GM12878 (cell line): ENCODE measurements at regions not wholly inside any gene's neighbourhood (a gene's known extent, or its start where the extent isn't known, plus 50 kb on each side); places are given as distances from the start of the nearest gene placed in this dataset.
A peak's percentile ranks its signal among the peaks of the same experiment; 100 is the strongest.

Source experiments
- ATAC-seq: fragments of 200-7000 bp; cut with Tn5 transposase; 3 replicates; pipeline ENCODE4 v1.9.1; 2020; ENCODE audit warnings: mild to moderate bottlenecking, moderate library complexity
- BruUV-seq: library from RNA; stranded (reverse); fragments of 400-500 nt; replicated peaks from 2 replicates; lab custom pipeline; 2021; lab: Mats Ljungman, UMichigan
- CTCF ChIA-PET: fragments of 300-600 bp; sonication (Branson Sonifier 250); formaldehyde crosslinking; extraction: SDS; loops from one replicate; lab custom pipeline; 2021; ENCODE audit warnings: inconsistent platforms; lab: Yijun Ruan, JAX
- POLR2A ChIA-PET: fragments of 350-600 bp; formaldehyde crosslinking; extraction: SDS; loops from one replicate; lab custom pipeline; 2021; ENCODE audit warnings: inconsistent platforms; lab: Charles Lee
- RAD21 ChIA-PET: fragments of 300-600 bp; sonication (Branson Sonifier 250); formaldehyde crosslinking; loops from one replicate; lab custom pipeline; 2023; ENCODE audit warnings: antibody characterized with exemption; ENCODE audit not compliant: unreplicated experiment; lab: Charles Lee
- SMC1A ChIA-PET: fragments of 300-600 bp; sonication (Branson Sonifier 250); formaldehyde crosslinking; loops from one replicate; lab custom pipeline; 2023; ENCODE audit not compliant: unreplicated experiment, uncharacterized antibody; lab: Charles Lee
- DNase-seq: peaks from one replicate; pipeline ENCODE4 v3.0.0-alpha.2; 2011; ENCODE audit warnings: low read depth, low spot score
- FAIRE-seq: peaks from 3 replicates; lab custom pipeline; 2011; peaks lifted over from hg19 to GRCh38; lab: Jason Lieb, UNC
- H2AFZ ChIP-seq: 2 replicates; pipeline ENCODE4 v1.6.0; 2011; ENCODE audit warnings: low read depth, low read length, control low read depth; ENCODE audit not compliant: control insufficient read depth
- H3K27ac ChIP-seq: 2 replicates; pipeline ENCODE4 v1.5.1; 2011; ENCODE audit warnings: control low read depth; ENCODE audit not compliant: control insufficient read depth, insufficient read depth
- H3K27me3 ChIP-seq, 2 experiments: replicated peaks in 1 of 2; 2 replicates each; pipeline versions ENCODE4 v1.6.0 to v1.6.1; 2011; ENCODE audit warnings: low read length in 1 of 2; ENCODE audit not compliant: control insufficient read depth in 2 of 2, insufficient read depth in 2 of 2
- H3K36me3 ChIP-seq, 2 experiments: 2 replicates each; pipeline ENCODE4 v1.5.1; 2011; ENCODE audit warnings: low read length in 1 of 2; ENCODE audit not compliant: control insufficient read depth in 2 of 2, insufficient read depth in 2 of 2
- H3K4me1 ChIP-seq: 2 replicates; pipeline ENCODE4 v1.6.1; 2011; ENCODE audit warnings: mild to moderate bottlenecking, low read length, moderate library complexity, mixed read lengths; ENCODE audit not compliant: control insufficient read depth, insufficient read depth
- H3K4me2 ChIP-seq: 2 replicates; pipeline ENCODE4 v1.6.0; 2011; ENCODE audit warnings: control low read depth; ENCODE audit not compliant: control insufficient read depth, insufficient read depth
- H3K4me3 ChIP-seq: fragments of 200-600 bp; sonication (generic); 2 replicates; pipeline ENCODE4 v1.5.1; 2016
- H3K79me2 ChIP-seq: 2 replicates; pipeline ENCODE4 v1.6.0; 2011; ENCODE audit warnings: low read length; ENCODE audit not compliant: control insufficient read depth, insufficient read depth
- H3K9ac ChIP-seq: 2 replicates; pipeline ENCODE4 v1.8.0; 2011; ENCODE audit warnings: low read length, control low read depth, mixed read lengths; ENCODE audit not compliant: control insufficient read depth, insufficient read depth
- H3K9me3 ChIP-seq: replicated peaks from 3 replicates; pipeline ENCODE4 v1.5.1; 2011; ENCODE audit warnings: mild to moderate bottlenecking, low read length; ENCODE audit not compliant: control insufficient read depth, insufficient read depth
- H4K20me1 ChIP-seq: 2 replicates; pipeline ENCODE4 v1.6.0; 2011; ENCODE audit not compliant: control insufficient read depth, insufficient read depth
- CTCF ChIP-seq, 3 experiments: IDR thresholded peaks in 2 of 3; conservative IDR thresholded peaks in 1 of 3; 2 replicates each; pipeline ENCODE4 v1.5.1; 2011; ENCODE audit warnings: low read depth in 3 of 3, low read length in 3 of 3, mild to moderate bottlenecking in 3 of 3, control low read depth in 2 of 3, moderate library complexity in 2 of 3, inconsistent platforms in 1 of 3, mixed read lengths in 1 of 3; ENCODE audit not compliant: control insufficient read depth in 2 of 3, insufficient read depth in 1 of 3; ENCODE audit errors: extremely low read depth in 1 of 3
- MAX ChIP-seq: IDR thresholded peaks from 2 replicates; pipeline ENCODE4 v1.6.1; 2012; ENCODE audit warnings: low read depth, low read length, improper control_type of control experiment
- SIN3A ChIP-seq: IDR thresholded peaks from 2 replicates; pipeline ENCODE4 v1.6.1; 2012; ENCODE audit warnings: low read depth, low read length, improper control_type of control experiment
- ZBTB40 ChIP-seq: fragments of 450-650 bp; IDR thresholded peaks from 2 replicates; pipeline ENCODE4 v1.6.1; 2016; ENCODE audit warnings: mild to moderate bottlenecking, moderate library complexity, borderline replicate concordance
- ZNF687 ChIP-seq: fragments of 450-650 bp; IDR thresholded peaks from 2 replicates; pipeline ENCODE4 v1.6.1; 2017; ENCODE audit warnings: mild to moderate bottlenecking, moderate library complexity
- WGBS: methylation state at CpG from one replicate; pipeline ENCODE4 v1.1.6; 2016; ENCODE audit warnings: low lambda C conversion rate; ENCODE audit not compliant: insufficient replicate concordance, insufficient coverage; ENCODE audit errors: missing lambda C conversion rate; 5-methylcytosine and 5-hydroxymethylcytosine counted together
- in situ Hi-C: fragments of 300-500 bp; cut with MboI; formaldehyde crosslinking; loops from 9 replicates; pipeline ENCODE4 v1.14.3; 2018; ENCODE audit warnings: mixed read lengths
- intact Hi-C: fragments of 100-400 bp; cut with micrococcal nuclease; formaldehyde crosslinking; loops from one replicate; pipeline ENCODE4 v1.14.2; 2022; ENCODE audit not compliant: unreplicated experiment

GRCh38 chr2:12606472-12607000 is 110.2 kb upstream of the TRIB2 start:
- H3K4me3 ChIP-seq: no peak overlapping the region
- no peaks in the 10 kb centered on the region for H3K9me3 ChIP-seq
- SMC1A ChIA-PET: interaction anchor here (0.6 kb wide), 2 partner anchors 541 to 555 kb away, joined by 3 read pairs; no protein-coding TSS in a partner anchor
- no peak overlapping the region for H3K9ac ChIP-seq
- H3K4me2 ChIP-seq: no peak overlapping the region
- DNase-seq (no peak), FAIRE-seq (no peak)
- no peaks in the 10 kb centered on the region for H3K79me2 ChIP-seq
- no peak overlapping the region for H3K27ac ChIP-seq
- H4K20me1 ChIP-seq: no peaks in the 10 kb centered on the region
- no peaks in the 10 kb centered on the region for H3K36me3 ChIP-seq
- RAD21 ChIA-PET: no interaction called here
- 65% methylated on average over 5 of the region's 5 CpGs for WGBS
- POLR2A ChIA-PET: interaction anchor here (0.6 kb wide), 1 partner anchor 47 kb away, joined by 8 read pairs; no protein-coding TSS in a partner anchor
- no peaks in the 10 kb centered on the region for H3K27me3 ChIP-seq
- TF ChIP-seq SIN3A (no peak), MAX (no peak), CTCF (IDR thresholded peaks at IDR 0.05 in 2 of 3, conservative IDR thresholded peaks at IDR 0.05 in 1 of 3; ENCODE audit: control insufficient read depth in 2 of 3, extremely low read depth in 1 of 3, insufficient read depth in 1 of 3, low read depth in 3 of 3, low read length in 3 of 3) (0 out of 6 replicates have a peak, but pooled peaks of 1 of the 3 experiments have one; percentile 5)
- TF ChIP-seq, all 136 proteins: peak for 1
- no peak overlapping the region for H2AFZ ChIP-seq
- CTCF ChIA-PET: interaction anchor here (0.8 kb wide), 1 partner anchor 17 kb away, joined by 3 read pairs; no protein-coding TSS in a partner anchor
- BruUV-seq: no TSS peak
- no peaks in the 10 kb centered on the region for H3K4me1 ChIP-seq
- in situ Hi-C loops: no loop called here
- intact Hi-C loops: no loop called here
- no peak for ATAC-seq

GRCh38 chr2:12607971-12608370 is 108.8 kb upstream of the TRIB2 start:
- H2AFZ ChIP-seq: no peak overlapping the region
- H3K27ac ChIP-seq: no peak overlapping the region
- intact Hi-C loops (no loop called here), in situ Hi-C loops (no loop called here)
- FAIRE-seq: no peak
- no peak overlapping the region for H3K4me2 ChIP-seq
- no peaks in the 10 kb centered on the region for H4K20me1 ChIP-seq
- no peak for ATAC-seq
- ChIA-PET RAD21 (no interaction called here), CTCF (no interaction called here), POLR2A (no interaction called here), SMC1A (no interaction called here)
- H3K36me3 ChIP-seq: no peaks in the 10 kb centered on the region
- BruUV-seq: no TSS peak
- no peaks in the 10 kb centered on the region for H3K27me3 ChIP-seq
- no peaks in the 10 kb centered on the region for H3K9me3 ChIP-seq
- H3K9ac ChIP-seq: no peak overlapping the region
- no peaks in the 10 kb centered on the region for H3K79me2 ChIP-seq
- no peaks in the 10 kb centered on the region for H3K4me1 ChIP-seq
- H3K4me3 ChIP-seq: no peak overlapping the region
- 27% methylated on average over 3 of the region's 3 CpGs for WGBS
- no peak for DNase-seq
- TF ChIP-seq ZBTB40 (no peak), ZNF687 (no peak)
